Mucosa of descending colon (tissue), 3 donors: ENCODE measurements at regions not wholly inside any gene's neighbourhood (a gene's known extent, or its start where the extent isn't known, plus 50 kb on each side); places are given as distances from the start of the nearest gene placed in this dataset.

Experiments
- ATAC-seq: fragments of 200-7000 bp; cut with Tn5 transposase; one replicate; pipeline ENCODE4 v1.9.1; 2020; ENCODE audit warnings: mild to moderate bottlenecking, moderate library complexity
- DNase-seq, 3 donors: peaks; one replicate each; pipeline ENCODE4 v3.0.0-alpha.2; 2020
- H3K36me3 ChIP-seq: fragments of 200-600 bp; one replicate; pipeline ENCODE4 v1.8.0; 2021; ENCODE audit warnings: low read depth, mild to moderate bottlenecking
- H3K4me1 ChIP-seq: fragments of 200-600 bp; one replicate; pipeline ENCODE4 v1.8.0; 2021; ENCODE audit warnings: low read depth, mild to moderate bottlenecking
- H3K4me3 ChIP-seq: fragments of 200-600 bp; one replicate; pipeline ENCODE4 v1.8.0; 2021; ENCODE audit warnings: mild to moderate bottlenecking
- H3K9me3 ChIP-seq: fragments of 200-600 bp; one replicate; pipeline ENCODE4 v1.8.0; 2021; ENCODE audit warnings: mild to moderate bottlenecking
- intact Hi-C, 2 donors: fragments of 100-400 bp; cut with DNase I in 1 of 2; cut with micrococcal nuclease in 1 of 2; formaldehyde crosslinking; loops; one replicate each; pipeline versions ENCODE4 v1.11.0 to v1.11.1; 2022; cut with DNase I, micrococcal nuclease
- TF ChIP-seq, protein P1 (sequence below): fragments of 200-600 bp; IDR thresholded peaks from one replicate; pipeline ENCODE4 v1.8.0; 2022; ENCODE audit warnings: antibody characterized with exemption, mild to moderate bottlenecking
- donor health status: DM: no; HTN: no; CAD: no; lungs with moderate emphysema.
- donor health status: DM: no; HTN: no; CAD: no.
- donor health status: DM: no; HTN: yes; CAD: no.

DNA sequence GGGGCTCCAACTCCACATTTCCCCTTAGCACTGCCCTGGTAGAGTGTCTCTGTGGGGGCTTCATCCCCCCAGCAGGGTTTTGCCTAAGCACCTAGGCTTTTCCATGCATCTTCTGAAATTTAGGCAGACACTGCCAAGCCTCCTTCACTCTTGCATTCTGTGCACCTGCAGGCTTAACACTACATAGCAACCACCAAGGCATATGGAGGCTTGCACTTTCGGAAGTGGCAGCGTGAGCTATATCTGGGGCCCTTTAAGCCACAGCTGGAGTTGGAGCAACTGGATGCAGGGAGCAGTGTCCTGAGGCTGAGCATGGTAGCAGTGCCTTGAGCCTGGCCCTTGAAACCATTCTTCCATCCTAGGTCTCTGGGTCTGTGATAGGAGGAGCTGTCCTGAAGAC is 214.8 kb upstream of the RPL34 start:
- Histone ChIP-seq H3K4me1 (no peaks in the 10 kb centered on the region), H3K4me3 (no peak overlapping the region), H3K9me3 (no peaks in the 10 kb centered on the region), H3K36me3 (no peaks in the 10 kb centered on the region)
- intact Hi-C loops, result no loop called here
- no peak for DNase-seq
- no peak for ATAC-seq
- TF ChIP-seq, protein P1, sequence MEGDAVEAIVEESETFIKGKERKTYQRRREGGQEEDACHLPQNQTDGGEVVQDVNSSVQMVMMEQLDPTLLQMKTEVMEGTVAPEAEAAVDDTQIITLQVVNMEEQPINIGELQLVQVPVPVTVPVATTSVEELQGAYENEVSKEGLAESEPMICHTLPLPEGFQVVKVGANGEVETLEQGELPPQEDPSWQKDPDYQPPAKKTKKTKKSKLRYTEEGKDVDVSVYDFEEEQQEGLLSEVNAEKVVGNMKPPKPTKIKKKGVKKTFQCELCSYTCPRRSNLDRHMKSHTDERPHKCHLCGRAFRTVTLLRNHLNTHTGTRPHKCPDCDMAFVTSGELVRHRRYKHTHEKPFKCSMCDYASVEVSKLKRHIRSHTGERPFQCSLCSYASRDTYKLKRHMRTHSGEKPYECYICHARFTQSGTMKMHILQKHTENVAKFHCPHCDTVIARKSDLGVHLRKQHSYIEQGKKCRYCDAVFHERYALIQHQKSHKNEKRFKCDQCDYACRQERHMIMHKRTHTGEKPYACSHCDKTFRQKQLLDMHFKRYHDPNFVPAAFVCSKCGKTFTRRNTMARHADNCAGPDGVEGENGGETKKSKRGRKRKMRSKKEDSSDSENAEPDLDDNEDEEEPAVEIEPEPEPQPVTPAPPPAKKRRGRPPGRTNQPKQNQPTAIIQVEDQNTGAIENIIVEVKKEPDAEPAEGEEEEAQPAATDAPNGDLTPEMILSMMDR, result no peak

- TF ChIP-seq, protein P1, result no peak
- no peak for DNase-seq
- H3K4me1 ChIP-seq, result no peaks in the 10 kb centered on the region
- H3K36me3 ChIP-seq, result no peaks in the 10 kb centered on the region
- ATAC-seq, result no peak
- no peaks in the 10 kb centered on the region for H3K9me3 ChIP-seq
- intact Hi-C loops, result no loop called here
- no peak overlapping the region for H3K4me3 ChIP-seq
Measured at GRCh38 chr4:108400309-108400708, 220.1 kb upstream of the RPL34 start.

- no peaks in the 10 kb centered on the region for H3K9me3 ChIP-seq
- H3K4me3 ChIP-seq, result no peak overlapping the region
- intact Hi-C loops, result no loop called here
- no peak for DNase-seq
- no peaks in the 10 kb centered on the region for H3K36me3 ChIP-seq
- ATAC-seq, result no peak
- TF ChIP-seq, protein P1, result no peak
- H3K4me1 ChIP-seq, result no peaks in the 10 kb centered on the region
Measured at GRCh38 chr4:108399610-108400265, 220.6 kb upstream of the RPL34 start.

DNA sequence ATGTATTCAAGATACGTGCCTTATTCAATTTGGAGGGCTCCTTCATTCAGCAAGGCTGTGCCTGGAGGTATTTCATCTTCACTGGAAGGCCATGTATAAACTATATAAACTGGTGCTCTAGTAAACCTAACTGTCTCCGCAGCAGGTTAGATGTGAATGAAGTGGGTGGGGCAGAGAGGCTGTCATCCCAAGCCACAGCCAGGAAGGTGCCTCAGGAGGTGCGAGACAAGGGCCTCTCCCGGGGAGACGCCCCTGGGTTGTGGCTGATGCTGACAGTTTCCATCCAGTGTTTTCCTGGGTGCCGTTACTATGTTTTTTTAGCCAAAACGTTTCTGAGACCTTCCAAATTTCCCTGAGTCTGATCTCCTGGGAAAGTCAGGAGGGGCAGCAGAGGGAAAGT is 221.5 kb upstream of the RPL34 start:
- Histone ChIP-seq H3K9me3 (no peaks in the 10 kb centered on the region), H3K36me3 (no peaks in the 10 kb centered on the region), H3K4me3 (no peak overlapping the region), H3K4me1 (no peaks in the 10 kb centered on the region)
- ATAC-seq, result no peak
- intact Hi-C loops, result no loop called here
- TF ChIP-seq, protein P1, result no peak
- no peak for DNase-seq

GRCh38 chr4:108398316-108398715 is 222.1 kb upstream of the RPL34 start:
- TF ChIP-seq, protein P1, result no peak
- intact Hi-C loops, result no loop called here
- no peak for ATAC-seq
- Histone ChIP-seq H3K36me3 (no peaks in the 10 kb centered on the region), H3K9me3 (no peaks in the 10 kb centered on the region), H3K4me3 (no peak overlapping the region), H3K4me1 (no peaks in the 10 kb centered on the region)
- DNase-seq, result no peak

DNA sequence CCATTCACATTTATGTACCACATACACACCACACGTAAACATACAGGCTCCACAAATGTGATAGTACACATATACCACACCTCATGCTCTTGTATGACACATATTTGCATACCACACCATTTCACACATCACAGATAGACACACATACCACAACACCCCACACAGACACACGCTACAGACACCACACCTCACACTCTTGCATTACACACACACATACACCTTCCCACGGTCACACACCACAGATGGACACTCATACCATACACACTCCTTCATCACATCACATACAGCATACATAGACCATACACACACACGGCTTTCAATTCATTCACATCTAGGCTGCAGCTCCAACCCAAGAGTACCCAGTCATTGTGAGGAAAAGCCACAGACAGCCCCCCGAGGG is 222.5 kb upstream of the RPL34 start:
- H3K9me3 ChIP-seq, result no peaks in the 10 kb centered on the region
- TF ChIP-seq, protein P1, result no peak
- no peak overlapping the region for H3K4me3 ChIP-seq
- intact Hi-C loops, result no loop called here
- DNase-seq (no peak), ATAC-seq (peak; percentile 16)
- H3K4me1 ChIP-seq, result no peaks in the 10 kb centered on the region
- H3K36me3 ChIP-seq, result no peaks in the 10 kb centered on the region
